Chondrocyte (in vitro differentiated cells): ENCODE measurements at regions not wholly inside any gene's neighbourhood (a gene's known extent, or its start where the extent isn't known, plus 50 kb on each side); places are given as distances from the start of the nearest gene placed in this dataset.

ENCODE experiments used
- DNase-seq: peaks from one replicate; pipeline ENCODE4 v3.0.0; 2021; ENCODE audit warnings: mixed read lengths, low spot score
- H3K27ac Mint-ChIP-seq: one replicate; pipeline ENCODE4 v1.8.0; 2021; ENCODE audit warnings: mild to moderate bottlenecking, moderate library complexity, mixed read lengths; ENCODE audit not compliant: unreplicated experiment
- H3K27me3 Mint-ChIP-seq: 2 replicates; pipeline ENCODE4 v1.8.0; 2021; ENCODE audit warnings: low read depth, mixed read lengths
- H3K36me3 Mint-ChIP-seq: 2 replicates; pipeline ENCODE4 v1.8.0; 2021; ENCODE audit warnings: low read depth, mixed read lengths
- H3K4me1 Mint-ChIP-seq: 2 replicates; pipeline ENCODE4 v1.8.0; 2021; ENCODE audit warnings: low read depth, mild to moderate bottlenecking, mixed read lengths
- H3K4me3 Mint-ChIP-seq: one replicate; pipeline ENCODE4 v1.8.0; 2021; ENCODE audit warnings: mild to moderate bottlenecking, moderate library complexity, mixed read lengths; ENCODE audit not compliant: unreplicated experiment
- H3K9me3 Mint-ChIP-seq: 2 replicates; pipeline ENCODE4 v1.8.0; 2021; ENCODE audit warnings: low read depth, mixed read lengths
- CTCF ChIP-seq: fragments of 200-600 bp; sonication (generic); IDR thresholded peaks from 2 replicates; pipeline ENCODE4 v1.5.0; 2021; ENCODE audit warnings: antibody characterized with exemption, mild to moderate bottlenecking, moderate library complexity

- Mint-ChIP-seq H3K27ac (no peak overlapping the region), H3K4me1 (peaks cover 4% of the 10 kb centered on the region), H3K9me3 (no peaks in the 10 kb centered on the region), H3K36me3 (no peaks in the 10 kb centered on the region), H3K4me3 (no peak overlapping the region), H3K27me3 (peaks cover 11% of the 10 kb centered on the region)
- DNase-seq = no peak
- no peak for TF ChIP-seq CTCF
These were observed 114.5 kb downstream of the RXFP2 start for GRCh38 chr13:31853643-31854326.

GRCh38 chr13:31859571-31859970 is 120.2 kb downstream of the RXFP2 start:
- Mint-ChIP-seq H3K9me3 (no peaks in the 10 kb centered on the region), H3K36me3 (peaks cover 6% of the 10 kb centered on the region), H3K27me3 (peaks cover 14% of the 10 kb centered on the region), H3K27ac (no peak overlapping the region), H3K4me3 (no peak overlapping the region), H3K4me1 (no peaks in the 10 kb centered on the region)
- DNase-seq = no peak
- TF ChIP-seq CTCF = no peak

GRCh38 chr13:31860002-31860401 is 120.7 kb downstream of the RXFP2 start:
- peaks cover 14% of the 10 kb centered on the region for H3K27me3 Mint-ChIP-seq
- no peak overlapping the region for H3K4me3 Mint-ChIP-seq
- TF ChIP-seq CTCF = no peak
- no peaks in the 10 kb centered on the region for H3K9me3 Mint-ChIP-seq
- DNase-seq = no peak
- H3K4me1 Mint-ChIP-seq = no peaks in the 10 kb centered on the region
- H3K27ac Mint-ChIP-seq = no peak overlapping the region
- H3K36me3 Mint-ChIP-seq = peaks cover 6% of the 10 kb centered on the region

- Mint-ChIP-seq H3K27me3 (peaks cover 12% of the 10 kb centered on the region), H3K36me3 (peaks cover 6% of the 10 kb centered on the region), H3K4me3 (no peak overlapping the region), H3K27ac (no peak overlapping the region), H3K9me3 (no peaks in the 10 kb centered on the region), H3K4me1 (no peaks in the 10 kb centered on the region)
- TF ChIP-seq CTCF = no peak
- no peak for DNase-seq
These were observed 123.5 kb downstream of the RXFP2 start for GRCh38 chr13:31862828-31863227.

- DNase-seq = no peak
- no peak overlapping the region for H3K4me3 Mint-ChIP-seq
- H3K4me1 Mint-ChIP-seq = no peaks in the 10 kb centered on the region
- H3K36me3 Mint-ChIP-seq = peaks cover 6% of the 10 kb centered on the region
- peaks cover 3% of the 10 kb centered on the region for H3K27me3 Mint-ChIP-seq
- no peaks in the 10 kb centered on the region for H3K9me3 Mint-ChIP-seq
- TF ChIP-seq CTCF = no peak
- H3K27ac Mint-ChIP-seq = no peak overlapping the region
These were observed 125.0 kb downstream of the RXFP2 start for GRCh38 chr13:31864307-31864706.
